GM21737 (cell line): ENCODE measurements at regions not wholly inside any gene's neighbourhood (a gene's known extent, or its start where the extent isn't known, plus 50 kb on each side); places are given as distances from the start of the nearest gene placed in this dataset.

Source experiments
- ATAC-seq: cut with Tn5 transposase; IDR thresholded peaks from one replicate; pipeline ENCODE4 v1.9.1; 2021; ENCODE audit warnings: mild to moderate bottlenecking, moderate library complexity; ENCODE audit not compliant: unreplicated experiment

GRCh38 chr1:36613721-36614120 lies 131.0 kb upstream of the CSF3R start:
- no peak for ATAC-seq

GRCh38 chr1:36612881-36613280 lies 130.2 kb upstream of the CSF3R start:
- no peak for ATAC-seq

DNA sequence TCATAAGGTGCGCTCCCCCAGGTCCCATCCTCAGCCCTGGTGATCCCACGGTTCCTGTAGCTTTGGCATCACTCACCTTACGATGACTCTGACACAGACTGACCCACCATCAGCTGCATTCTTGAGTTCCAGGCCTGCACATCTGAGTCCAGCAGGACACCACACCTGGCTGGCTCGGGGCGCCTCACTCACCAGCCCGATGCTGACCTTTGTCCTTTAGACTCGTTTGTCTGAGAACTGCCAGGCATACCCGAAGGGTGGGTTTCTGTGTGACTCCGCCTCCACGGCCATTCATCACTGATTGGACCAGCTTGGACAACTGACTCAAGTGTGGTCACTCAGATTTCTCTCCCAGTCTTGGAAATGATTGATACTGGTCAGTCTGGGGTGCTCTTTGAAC lies 129.4 kb upstream of the CSF3R start:
- ATAC-seq = no peak

GRCh38 chr1:36609241-36610027 lies 126.7 kb upstream of the CSF3R start:
- ATAC-seq = no peak

- ATAC-seq = no peak
Measured at GRCh38 chr1:36608272-36608671, 125.6 kb upstream of the CSF3R start.

DNA sequence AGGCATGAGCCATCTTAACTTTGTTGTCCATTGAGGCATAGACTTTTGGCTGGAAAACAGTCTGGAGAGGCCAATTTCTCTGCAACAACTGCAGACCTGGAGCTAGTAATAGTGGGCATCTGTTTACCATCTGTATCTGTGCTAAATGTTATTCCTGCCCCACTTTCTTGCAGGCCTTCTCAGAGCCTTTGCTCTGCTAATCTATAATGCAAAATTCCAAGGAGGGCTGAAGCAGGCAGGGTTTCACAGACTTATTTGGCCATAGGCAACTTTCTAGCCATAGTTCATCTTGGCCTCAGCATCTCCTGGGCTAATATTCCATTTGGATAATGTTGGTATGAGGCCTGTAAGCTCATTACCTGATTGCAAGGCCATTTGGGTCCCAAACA lies 124.5 kb upstream of the CSF3R start:
- ATAC-seq = no peak

DNA sequence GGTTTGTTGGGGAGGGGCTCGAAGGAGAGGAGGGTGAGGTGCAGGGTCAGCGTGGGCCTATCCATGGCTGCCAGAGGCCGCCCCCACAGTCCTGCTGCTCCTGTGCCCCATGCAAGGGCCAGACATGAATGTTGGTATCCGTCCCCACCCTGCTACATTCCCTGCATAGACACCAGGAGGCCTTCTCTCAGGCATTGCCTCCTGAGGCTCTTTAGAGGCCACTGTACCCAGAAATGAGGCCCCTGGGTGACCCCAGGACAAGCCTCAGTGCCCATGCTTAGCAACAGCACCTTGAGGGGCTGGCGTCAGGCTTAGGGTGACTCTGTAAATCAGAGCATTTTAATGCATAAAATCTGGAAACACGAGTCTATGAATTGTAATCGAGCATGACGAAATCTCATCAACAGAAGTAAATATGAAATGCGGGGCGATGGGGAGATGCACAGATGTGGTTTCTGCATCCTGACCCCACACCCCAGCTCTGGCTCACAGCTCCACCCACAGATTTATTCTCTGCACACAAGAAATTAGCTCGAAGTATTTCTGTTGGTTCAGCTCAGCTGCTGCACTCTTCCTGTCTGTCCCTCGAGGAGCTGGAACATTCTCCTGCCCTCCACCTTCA lies 124.0 kb upstream of the CSF3R start:
- no peak for ATAC-seq

GRCh38 chr1:36605942-36606640 lies 123.4 kb upstream of the CSF3R start:
- ATAC-seq = no peak

- ATAC-seq = no peak
Measured at GRCh38 chr1:36603461-36603860, 120.7 kb upstream of the CSF3R start.

- ATAC-seq = no peak
Measured at GRCh38 chr1:36602184-36602583, 119.5 kb upstream of the CSF3R start.

- no peak for ATAC-seq
Measured at GRCh38 chr1:36599828-36600227, 117.1 kb upstream of the CSF3R start.

GRCh38 chr1:36597514-36597913 lies 114.8 kb upstream of the CSF3R start:
- ATAC-seq = no peak

GRCh38 chr1:36595921-36596320 lies 113.2 kb upstream of the CSF3R start:
- ATAC-seq = no peak

DNA sequence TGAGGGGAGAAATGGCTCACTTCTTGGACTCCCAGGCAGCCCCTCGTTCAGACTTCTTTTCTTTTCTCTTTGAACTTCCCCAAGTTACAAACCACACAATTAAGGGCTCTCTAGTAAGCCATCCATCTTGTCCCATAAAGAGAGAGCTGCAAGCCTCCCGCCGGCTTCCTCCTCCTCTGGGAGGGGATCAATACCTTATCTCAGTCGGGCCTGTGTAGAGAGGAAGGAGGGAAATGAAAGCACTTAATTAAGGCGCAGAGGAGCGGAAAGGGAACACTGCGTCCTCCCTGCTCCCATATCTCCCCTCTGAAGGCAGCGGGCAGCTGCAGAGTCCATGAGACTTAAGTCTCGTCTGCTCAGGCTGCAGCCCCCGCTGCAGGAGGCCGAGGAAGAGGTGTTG lies 112.6 kb upstream of the CSF3R start:
- no peak for ATAC-seq

GRCh38 chr1:36594023-36594422 lies 111.3 kb upstream of the CSF3R start:
- no peak for ATAC-seq

- no peak for ATAC-seq
Measured at GRCh38 chr1:36591278-36591677, 108.6 kb upstream of the CSF3R start.

DNA sequence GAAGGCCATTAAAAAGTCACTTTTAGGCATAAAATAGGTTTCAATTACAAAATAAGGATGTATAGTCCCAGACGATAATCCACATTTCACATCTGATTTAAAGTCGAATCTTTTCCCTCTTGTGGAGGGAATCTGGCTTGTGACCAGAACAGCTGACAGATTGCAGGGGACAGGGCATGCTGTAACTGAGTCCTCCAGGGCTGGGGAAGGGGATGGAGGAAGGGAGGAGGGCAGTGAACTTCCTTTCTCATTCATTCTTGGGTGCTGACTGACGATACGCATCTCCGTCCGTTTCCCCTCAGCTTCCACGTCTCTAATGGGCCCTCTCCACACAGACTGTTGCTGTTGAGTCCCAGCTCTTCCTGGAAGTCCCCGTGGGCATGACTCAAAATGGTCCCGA lies 108.1 kb upstream of the CSF3R start:
- no peak for ATAC-seq

GRCh38 chr1:36590264-36590663 lies 107.6 kb upstream of the CSF3R start:
- no peak for ATAC-seq

DNA sequence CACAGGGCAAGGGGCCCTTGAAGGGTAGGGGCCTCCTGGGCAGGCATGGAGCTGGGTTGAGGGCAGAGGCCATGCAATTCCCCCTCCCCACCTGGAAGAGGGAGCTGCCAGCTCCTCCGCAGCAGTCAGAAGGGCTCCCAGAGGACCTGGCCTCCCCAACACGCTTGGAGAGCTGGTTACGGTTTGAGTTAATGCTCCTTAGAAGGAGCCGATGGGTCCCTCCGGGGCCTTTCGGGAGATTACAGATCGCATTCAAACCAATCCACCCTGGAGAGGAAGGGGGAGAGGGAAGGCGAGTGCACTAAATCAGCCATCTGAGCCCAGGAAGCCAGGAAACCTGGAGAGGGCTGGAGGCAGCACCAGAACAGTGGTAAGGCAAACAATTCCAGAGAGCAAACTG lies 106.3 kb upstream of the CSF3R start:
- no peak for ATAC-seq

- no peak for ATAC-seq
Measured at GRCh38 chr1:36585569-36586548, 103.1 kb upstream of the CSF3R start.

DNA sequence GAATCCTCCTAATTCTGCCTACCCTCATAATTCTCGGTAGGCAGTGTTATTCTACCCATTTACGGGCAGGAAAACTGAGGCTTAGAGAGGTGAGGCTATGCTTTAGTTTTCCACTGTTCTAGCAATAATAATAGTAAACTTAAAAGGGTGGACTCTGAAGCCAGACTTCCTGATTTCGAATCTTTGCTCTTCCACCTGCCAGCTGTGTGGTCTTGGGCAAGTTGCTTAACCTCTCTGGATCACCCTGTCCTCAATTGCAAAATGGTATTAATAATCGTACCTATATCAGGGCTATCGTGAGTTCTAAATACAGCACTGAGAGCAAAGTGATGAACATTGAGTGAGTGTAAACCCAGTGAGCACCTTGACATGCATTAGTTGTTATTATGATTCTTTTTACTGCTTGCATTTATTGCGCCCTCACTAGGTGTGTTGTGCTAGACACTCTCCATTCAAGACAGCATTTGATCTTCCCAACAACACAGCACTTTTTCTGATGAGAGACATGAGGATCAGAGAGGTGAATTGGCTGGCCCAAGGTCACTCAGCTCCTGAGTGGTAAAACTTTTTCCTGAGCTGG lies 102.3 kb upstream of the CSF3R start:
- ATAC-seq = no peak
